HPDE6-E6E7 (cell line): ENCODE measurements at regions not wholly inside any gene's neighbourhood (a gene's known extent, or its start where the extent isn't known, plus 50 kb on each side); places are given as distances from the start of the nearest gene placed in this dataset.
A peak's percentile ranks its signal among the peaks of the same experiment; 100 is the strongest.

Source experiments
- DNase-seq: peaks from one replicate; pipeline ENCODE4 v3.0.0; 2011; ENCODE audit warnings: missing footprints; ENCODE audit errors: extremely low spot score

DNA sequence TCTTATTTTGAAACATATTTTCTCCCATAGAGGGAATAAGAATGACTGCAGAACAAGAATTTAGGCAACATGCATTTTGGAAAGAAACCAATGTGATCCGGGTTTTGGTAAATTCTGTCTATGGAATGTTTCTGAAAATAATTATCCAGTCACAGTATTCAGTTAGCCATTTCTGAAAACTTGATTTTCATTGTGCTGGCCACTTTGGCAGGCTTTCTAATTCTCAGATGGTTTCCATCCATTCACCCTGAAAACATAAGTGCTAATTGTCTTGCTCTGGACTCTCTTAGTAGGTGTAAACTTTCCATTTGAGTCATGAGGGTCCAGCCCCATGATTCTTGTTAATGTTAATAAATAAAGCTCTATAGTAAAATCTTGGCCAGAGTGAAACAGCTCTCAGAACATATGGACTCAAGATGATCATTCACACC, 176.5 kb downstream of the RBM43 start:
- no peak for DNase-seq

DNA sequence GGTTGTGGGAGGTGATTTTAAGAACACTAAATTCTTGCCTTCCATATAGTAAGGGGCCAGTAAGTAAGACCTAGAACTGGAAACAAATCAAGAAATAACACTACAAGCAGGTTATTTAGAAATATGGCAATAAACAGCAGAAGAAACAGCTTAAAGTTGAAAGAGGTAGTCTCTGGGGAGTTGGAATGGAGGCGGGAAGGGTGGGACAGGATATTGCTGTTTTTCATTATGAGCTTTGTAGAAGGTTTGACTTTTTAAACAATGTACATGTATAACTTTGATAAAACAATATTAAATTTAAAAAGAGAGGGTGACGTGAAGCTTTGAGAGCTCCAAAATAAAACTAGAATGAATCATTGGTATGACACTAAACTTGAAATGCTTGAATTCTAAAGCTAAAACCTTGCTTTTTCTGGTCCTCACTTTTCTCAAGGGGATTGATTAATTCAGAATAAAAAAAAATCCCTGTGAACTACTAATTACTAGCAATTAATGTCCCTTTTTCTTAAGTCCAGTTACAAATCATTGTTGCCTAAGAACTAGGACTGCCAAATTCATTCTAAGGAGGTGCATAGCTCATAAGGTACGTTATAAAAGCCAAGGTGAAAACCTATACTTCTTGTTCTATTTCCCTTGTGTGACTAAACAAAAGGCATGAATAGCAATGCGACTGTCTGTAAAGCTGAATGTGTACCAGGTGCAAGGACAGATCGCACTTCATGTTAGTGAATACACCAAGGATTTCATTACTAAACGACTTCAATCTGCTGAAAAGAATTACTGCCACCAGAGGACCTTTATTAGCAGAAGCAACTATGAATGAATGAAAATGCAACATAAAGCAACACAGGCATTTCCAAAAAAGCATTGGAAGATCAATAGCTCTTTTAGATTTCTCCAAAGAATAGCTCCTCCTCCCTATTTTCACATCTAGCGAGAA, 177.5 kb downstream of the RBM43 start:
- no peak for DNase-seq

DNA sequence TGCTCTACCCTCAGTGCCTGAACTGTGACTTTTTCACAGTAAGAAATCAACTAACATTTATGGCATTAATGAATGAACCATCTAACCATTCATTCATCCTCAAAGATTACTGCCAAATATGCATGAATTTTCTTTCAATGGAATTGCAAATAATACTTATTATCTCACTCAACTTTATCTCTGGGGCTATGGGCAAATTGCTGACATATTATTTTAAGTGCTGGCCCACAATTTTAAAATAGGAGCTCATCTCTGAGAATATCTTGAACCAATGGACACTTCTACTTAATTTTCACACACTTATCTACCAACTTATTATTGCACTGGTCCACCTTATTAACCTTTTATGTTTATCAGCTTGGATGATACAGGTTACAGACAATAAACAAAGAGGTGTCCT, 182.8 kb downstream of the RBM43 start:
- DNase-seq = no peak

- no peak for DNase-seq
Measured at GRCh38 chr2:151071906-151072305, 189.8 kb downstream of the RBM43 start.

DNA sequence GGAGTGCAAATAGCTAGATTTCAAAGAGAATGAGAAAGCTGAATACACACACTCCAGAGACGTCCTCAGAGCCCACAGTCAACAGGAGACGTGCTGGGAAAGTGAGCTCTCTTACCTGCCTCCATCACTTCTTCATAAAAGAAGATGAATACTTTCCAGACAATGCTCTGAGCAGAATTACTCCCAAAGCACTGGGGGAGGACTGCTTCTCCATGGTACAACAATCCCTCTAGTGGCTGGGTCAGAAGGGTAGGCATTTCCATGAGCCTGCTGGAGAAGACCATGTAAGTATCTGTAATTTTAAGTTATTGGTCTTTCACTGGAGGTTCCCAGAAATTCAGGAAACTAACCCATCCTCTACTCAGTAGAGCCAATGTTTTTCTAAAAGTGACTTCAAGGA, 190.3 kb downstream of the RBM43 start:
- DNase-seq = no peak

GRCh38 chr2:151070253-151070652, 191.4 kb downstream of the RBM43 start:
- no peak for DNase-seq

DNA sequence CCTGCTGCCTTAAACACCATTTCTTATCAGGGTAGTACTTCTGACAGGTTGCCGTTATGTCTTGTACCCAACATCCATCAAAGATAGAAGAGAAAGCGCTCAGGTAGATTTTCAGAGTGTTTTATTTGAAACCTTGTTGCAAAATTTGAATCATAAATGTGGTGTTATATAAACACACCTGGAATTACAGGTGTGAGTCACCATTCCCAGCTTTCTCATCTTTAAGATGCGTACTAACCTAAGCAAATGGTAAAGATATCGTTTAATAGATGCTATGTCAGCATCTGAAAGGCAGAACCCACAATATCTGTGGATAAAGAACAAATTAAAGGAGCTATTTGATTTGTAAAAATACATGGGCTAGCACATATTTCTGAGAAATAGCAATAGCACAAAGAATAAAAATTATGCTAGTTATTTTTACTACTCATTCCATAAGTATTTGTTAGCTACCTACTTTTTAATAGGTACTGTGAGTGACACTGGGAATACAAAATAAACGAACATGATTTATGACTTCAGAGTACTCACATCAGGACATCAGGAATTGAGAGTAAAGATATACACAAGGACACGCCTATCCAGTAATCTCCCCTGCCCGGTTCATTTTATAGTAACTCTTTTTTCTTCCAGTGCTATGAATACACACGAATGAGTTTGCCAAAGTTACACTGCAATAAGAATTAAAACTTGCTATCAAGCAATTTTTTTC, 193.8 kb downstream of the RBM43 start:
- no peak for DNase-seq

DNA sequence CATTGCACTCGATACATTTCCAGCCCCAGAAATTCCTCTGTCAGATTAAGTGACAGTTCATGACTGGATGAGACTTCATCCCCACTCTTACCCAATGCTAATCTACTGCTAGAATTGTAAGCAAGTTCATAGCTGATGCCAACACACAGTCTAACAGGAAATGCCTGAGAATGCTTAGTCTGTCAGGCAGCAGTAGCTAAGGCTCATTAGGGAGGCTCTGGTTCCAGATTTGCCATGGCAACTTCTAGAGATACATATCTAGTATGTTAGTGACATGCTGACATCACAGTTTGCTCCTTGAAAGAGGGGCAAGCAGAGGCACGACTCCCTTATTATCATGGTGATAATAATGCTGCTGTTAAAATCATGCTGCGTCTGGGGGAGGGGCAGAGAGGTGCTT, 198.4 kb downstream of the RBM43 start:
- DNase-seq = peak; percentile 26

DNA sequence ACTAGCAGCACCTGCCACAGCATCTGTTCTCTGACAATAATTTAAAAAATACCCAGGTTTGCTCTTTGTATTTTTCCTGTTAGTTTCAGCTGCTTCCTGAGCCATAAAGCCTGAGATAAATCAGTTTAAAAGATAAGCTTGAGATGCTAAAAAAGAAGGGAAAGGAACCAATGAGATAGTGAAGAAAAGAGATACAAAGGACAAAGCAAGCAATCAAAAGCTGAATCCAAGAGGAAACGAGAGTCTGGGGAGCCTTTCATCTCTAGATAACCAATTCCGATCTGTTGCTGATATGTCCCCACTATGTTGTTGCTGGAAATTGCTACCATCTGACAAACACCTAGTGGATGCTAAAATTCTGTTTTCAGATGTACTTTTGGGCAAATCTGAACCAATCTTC, 201.4 kb downstream of the RBM43 start:
- no peak for DNase-seq

GRCh38 chr2:151056870-151057269, 204.8 kb downstream of the RBM43 start:
- no peak for DNase-seq

GRCh38 chr2:151053661-151053990, 208.0 kb downstream of the RBM43 start:
- no peak for DNase-seq

GRCh38 chr2:151052850-151053660, 208.6 kb downstream of the RBM43 start:
- DNase-seq = no peak

DNA sequence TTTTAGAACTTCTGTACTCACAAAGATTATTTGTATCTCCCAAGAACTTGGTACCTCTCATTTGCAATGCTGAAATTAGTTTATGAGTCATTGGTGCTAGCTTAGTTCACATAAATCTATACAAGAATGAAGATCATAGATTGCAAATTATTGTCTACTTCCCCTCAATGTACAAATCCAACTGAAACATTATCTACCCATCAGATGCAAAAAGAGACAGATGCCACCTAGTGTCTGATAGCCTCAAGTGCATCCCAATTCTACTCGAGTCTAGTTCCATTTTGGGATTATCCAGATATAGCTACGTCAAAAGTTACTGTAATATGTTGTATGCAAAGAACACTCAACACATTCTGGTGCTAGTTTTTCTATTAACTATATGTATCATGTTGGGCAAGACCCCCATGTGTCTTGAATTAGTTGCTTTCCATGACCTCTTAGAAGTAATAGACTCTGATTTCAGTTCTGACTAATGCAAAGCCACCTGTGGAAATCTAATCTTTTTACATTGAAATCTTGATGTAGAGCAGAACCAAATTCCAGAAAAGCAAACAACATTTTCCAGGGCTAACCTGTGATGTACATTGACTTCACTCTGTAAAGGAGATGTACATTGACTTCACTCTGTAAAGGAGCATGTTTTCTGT, 210.0 kb downstream of the RBM43 start:
- DNase-seq = no peak

GRCh38 chr2:151049746-151050145, 211.9 kb downstream of the RBM43 start:
- DNase-seq = no peak

- no peak for DNase-seq
Measured at GRCh38 chr2:151048331-151049054, 213.2 kb downstream of the RBM43 start.

DNA sequence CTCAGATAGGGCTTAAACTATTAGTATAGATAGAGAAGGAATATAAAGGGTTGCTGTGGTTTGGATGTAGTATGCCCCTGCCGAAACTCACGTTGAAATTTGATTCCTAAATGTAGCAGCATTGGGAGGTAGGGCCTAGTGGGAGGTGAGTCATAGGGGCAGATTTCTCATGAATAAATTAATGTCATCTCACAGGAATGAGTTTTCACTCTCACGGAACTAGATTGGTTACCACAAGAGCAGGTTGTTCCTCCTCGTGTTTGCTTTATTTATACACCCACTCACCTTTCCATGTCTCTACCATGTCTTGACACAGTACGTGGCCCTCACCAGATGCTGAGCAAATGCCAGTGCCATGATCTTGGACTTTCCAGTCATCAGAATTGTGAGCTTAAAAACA, 218.2 kb downstream of the RBM43 start:
- peak; percentile 54 for DNase-seq

- no peak for DNase-seq
Measured at GRCh38 chr2:151042964-151043363, 218.7 kb downstream of the RBM43 start.

- no peak for DNase-seq
Measured at GRCh38 chr2:151040039-151040438, 221.6 kb downstream of the RBM43 start.

DNA sequence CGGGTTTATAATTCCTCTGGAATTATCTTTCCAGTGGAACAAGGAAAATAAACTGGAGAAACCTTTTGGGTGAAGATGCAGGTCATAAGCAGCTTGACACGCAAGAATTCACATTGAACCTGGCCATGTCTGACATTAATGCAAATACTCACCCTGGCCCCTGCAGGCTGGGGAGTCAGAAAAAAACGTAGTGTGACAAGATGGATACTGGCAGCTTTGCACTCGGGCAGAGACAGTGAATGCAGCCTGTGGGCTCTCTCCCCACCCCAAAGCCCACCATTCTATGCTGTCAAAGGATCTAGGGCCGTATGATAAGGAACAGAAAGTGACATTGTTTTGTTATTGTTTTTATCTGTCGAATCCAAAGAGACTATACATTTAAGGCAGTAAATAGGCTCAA, 223.1 kb downstream of the RBM43 start:
- DNase-seq = no peak

DNA sequence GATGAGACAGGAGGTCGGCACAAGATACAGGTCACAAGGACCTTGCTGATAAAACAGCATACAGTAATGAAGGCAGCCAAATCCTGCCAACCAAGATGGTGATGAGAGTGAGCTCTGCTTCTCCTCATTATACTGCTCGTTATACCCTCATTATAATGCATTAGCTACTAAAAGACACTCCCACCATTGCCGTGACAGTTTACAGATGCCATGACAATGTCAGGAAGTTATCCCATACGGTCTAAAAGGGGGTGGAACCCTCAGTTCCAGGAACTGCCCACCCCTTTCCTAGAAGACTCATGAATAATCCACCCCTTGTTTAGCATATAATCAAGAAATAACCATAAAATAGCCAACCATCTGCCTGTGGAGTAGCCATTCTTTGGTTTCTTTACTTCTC, 224.2 kb downstream of the RBM43 start:
- DNase-seq = no peak
